ENCODE measurements at regions not wholly inside any gene's neighbourhood (a gene's known extent, or its start where the extent isn't known, plus 50 kb on each side); places are given as distances from the start of the nearest gene placed in this dataset.

GRCh38 chr1:219040291-219040690 is 133.4 kb upstream of the LYPLAL1 start:
- Histone ChIP-seq H3K9me2 (replicated peaks; ENCODE audit: insufficient read depth, low read length) (no peaks in the 10 kb centered on the region), H3K27ac (ENCODE audit: low read depth, low read length) (no peak overlapping the region), H2AFZ (ENCODE audit: low read depth, low read length, severe bottlenecking) (no peak overlapping the region), H3K9ac (ENCODE audit: low read length) (no peak overlapping the region), H3K4me3 (ENCODE audit: insufficient read depth, low read length, poor library complexity, severe bottlenecking) (no peak overlapping the region), H3K36me3 (ENCODE audit: low read length) (no peaks in the 10 kb centered on the region), H3K9me3 (ENCODE audit: insufficient read depth, low read length) (no peaks in the 10 kb centered on the region), H4K20me1 (ENCODE audit: low read depth, low read length) (no peaks in the 10 kb centered on the region), H3K27me3 (ENCODE audit: low read length) (no peaks in the 10 kb centered on the region), H3F3A (ENCODE audit: insufficient read depth) (no peaks in the 10 kb centered on the region), H3K4me2 (ENCODE audit: low read depth, low read length, poor library complexity, severe bottlenecking) (no peak overlapping the region), H3K79me2 (ENCODE audit: insufficient read depth, low read length) (no peaks in the 10 kb centered on the region)
- no peak for TF ChIP-seq CTCF (IDR thresholded peaks at IDR 0.05; ENCODE audit: insufficient read depth, low read length, poor library complexity, severe bottlenecking)
- TF ChIP-seq EZH2phosphoT487 (conservative IDR thresholded peaks at IDR 0.05; ENCODE audit: low read length), result no peak

GRCh38 chr1:219041141-219041540 is 132.5 kb upstream of the LYPLAL1 start:
- no peaks in the 10 kb centered on the region for H3K27me3 ChIP-seq (ENCODE audit: low read length)
- TF ChIP-seq EZH2phosphoT487 (conservative IDR thresholded peaks at IDR 0.05; ENCODE audit: low read length) (no peak), CTCF (IDR thresholded peaks at IDR 0.05; ENCODE audit: insufficient read depth, low read length, poor library complexity, severe bottlenecking) (no peak)
- H3K36me3 ChIP-seq (ENCODE audit: low read length), result no peaks in the 10 kb centered on the region
- H3K4me2 ChIP-seq (ENCODE audit: low read depth, low read length, poor library complexity, severe bottlenecking), result no peak overlapping the region
- H3K9me2 ChIP-seq (replicated peaks; ENCODE audit: insufficient read depth, low read length), result no peaks in the 10 kb centered on the region
- H3K9me3 ChIP-seq (ENCODE audit: insufficient read depth, low read length), result no peaks in the 10 kb centered on the region
- no peak overlapping the region for H2AFZ ChIP-seq (ENCODE audit: low read depth, low read length, severe bottlenecking)
- no peak overlapping the region for H3K4me3 ChIP-seq (ENCODE audit: insufficient read depth, low read length, poor library complexity, severe bottlenecking)
- no peak overlapping the region for H3K9ac ChIP-seq (ENCODE audit: low read length)
- no peak overlapping the region for H3K27ac ChIP-seq (ENCODE audit: low read depth, low read length)
- H4K20me1 ChIP-seq (ENCODE audit: low read depth, low read length), result no peaks in the 10 kb centered on the region
- no peaks in the 10 kb centered on the region for H3F3A ChIP-seq (ENCODE audit: insufficient read depth)
- H3K79me2 ChIP-seq (ENCODE audit: insufficient read depth, low read length), result no peaks in the 10 kb centered on the region

- Histone ChIP-seq H3K4me3 (ENCODE audit: insufficient read depth, low read length, poor library complexity, severe bottlenecking) (no peak overlapping the region), H3K9me2 (replicated peaks; ENCODE audit: insufficient read depth, low read length) (no peaks in the 10 kb centered on the region), H3K79me2 (ENCODE audit: insufficient read depth, low read length) (no peaks in the 10 kb centered on the region), H3K27ac (ENCODE audit: low read depth, low read length) (no peak overlapping the region), H3K4me2 (ENCODE audit: low read depth, low read length, poor library complexity, severe bottlenecking) (no peak overlapping the region), H3K9me3 (ENCODE audit: insufficient read depth, low read length) (no peaks in the 10 kb centered on the region), H4K20me1 (ENCODE audit: low read depth, low read length) (no peaks in the 10 kb centered on the region), H3K27me3 (ENCODE audit: low read length) (no peaks in the 10 kb centered on the region), H2AFZ (ENCODE audit: low read depth, low read length, severe bottlenecking) (no peak overlapping the region), H3K36me3 (ENCODE audit: low read length) (no peaks in the 10 kb centered on the region), H3F3A (ENCODE audit: insufficient read depth) (no peaks in the 10 kb centered on the region), H3K9ac (ENCODE audit: low read length) (no peak overlapping the region)
- no peak for TF ChIP-seq EZH2phosphoT487 (conservative IDR thresholded peaks at IDR 0.05; ENCODE audit: low read length)
- no peak for TF ChIP-seq CTCF (IDR thresholded peaks at IDR 0.05; ENCODE audit: insufficient read depth, low read length, poor library complexity, severe bottlenecking)
Observed at GRCh38 chr1:219041818-219042217, 131.9 kb upstream of the LYPLAL1 start.
